H1 (cell line): ENCODE measurements at regions not wholly inside any gene's neighbourhood (a gene's known extent, or its start where the extent isn't known, plus 50 kb on each side); places are given as distances from the start of the nearest gene placed in this dataset.

Experiments
- CTCF ChIA-PET: fragments of 300-600 bp; sonication (Branson Sonifier 250); formaldehyde crosslinking; loops from one replicate; lab custom pipeline; 2021; ENCODE audit not compliant: partially characterized antibody; lab: Charles Lee
- POLR2A ChIA-PET: fragments of 300-600 bp; sonication (Branson Sonifier 250); formaldehyde crosslinking; loops from one replicate; lab custom pipeline; 2021; ENCODE audit warnings: inconsistent platforms; ENCODE audit not compliant: partially characterized antibody; lab: Charles Lee
- DNase-seq, 2 experiments: peaks; one replicate each; pipeline versions ENCODE4 v3.0.0 to v3.0.0-alpha.2; 2010 to 2022; ENCODE audit warnings: low spot score in 2 of 2, low read depth in 1 of 2, mixed read lengths in 1 of 2
- FAIRE-seq: peaks from 2 replicates; lab custom pipeline; 2011; peaks lifted over from hg19 to GRCh38; lab: Jason Lieb, UNC
- H2AFZ ChIP-seq: 2 replicates; pipeline ENCODE4 v1.8.1; 2012; ENCODE audit warnings: low read length, inconsistent platforms
- H2AK5ac ChIP-seq: 2 replicates; pipeline ENCODE4 v1.6.1; 2013; ENCODE audit warnings: low read depth, low read length
- H2BK120ac ChIP-seq: replicated peaks from 2 replicates; pipeline ENCODE3; 2013; ENCODE audit warnings: low read depth, low read length, inconsistent platforms
- H2BK12ac ChIP-seq: 2 replicates; pipeline ENCODE4 v1.6.1; 2013; ENCODE audit warnings: low read depth, low read length
- H2BK15ac ChIP-seq: 2 replicates; pipeline ENCODE4 v1.6.1; 2013; ENCODE audit warnings: low read length
- H2BK20ac ChIP-seq: 2 replicates; pipeline ENCODE4 v1.6.1; 2013; ENCODE audit warnings: low read length
- H2BK5ac ChIP-seq: 2 replicates; pipeline ENCODE4 v1.6.1; 2013; ENCODE audit warnings: low read depth, low read length
- H3K14ac ChIP-seq: 2 replicates; pipeline ENCODE4 v1.6.1; 2013; ENCODE audit warnings: inconsistent platforms; ENCODE audit not compliant: insufficient read length
- H3K18ac ChIP-seq: 2 replicates; pipeline ENCODE4 v1.6.1; 2013; ENCODE audit warnings: low read length; ENCODE audit errors: extremely low read depth
- H3K23ac ChIP-seq: 2 replicates; pipeline ENCODE4 v1.6.1; 2013; ENCODE audit warnings: inconsistent platforms; ENCODE audit not compliant: insufficient read length
- H3K23me2 ChIP-seq: 2 replicates; pipeline ENCODE4 v1.6.1; 2013; ENCODE audit warnings: low read depth, low read length
- H3K27ac ChIP-seq: 2 replicates; pipeline ENCODE4 v1.6.1; 2011; ENCODE audit warnings: low read depth, low read length, inconsistent platforms
- H3K27me3 ChIP-seq, 4 experiments: replicated peaks in 1 of 4; 1 replicate in 1 of 4; 2 replicates in 3 of 4; pipeline versions ENCODE4 v1.6.1 to v1.8.1; 2011 to 2013; ENCODE audit warnings: low read length in 3 of 4, mild to moderate bottlenecking in 3 of 4, inconsistent platforms in 2 of 4, mixed read lengths in 2 of 4, moderate library complexity in 1 of 4; ENCODE audit not compliant: control insufficient read depth in 3 of 4, insufficient read depth in 3 of 4; ENCODE audit errors: extremely low read depth in 1 of 4
- H3K36me3 ChIP-seq, 4 experiments: 2 replicates each; pipeline versions ENCODE4 v1.6.1 to v1.8.1; 2011 to 2013; ENCODE audit warnings: mild to moderate bottlenecking in 4 of 4, low read length in 3 of 4, moderate library complexity in 2 of 4, control low read depth in 1 of 4, inconsistent platforms in 1 of 4; ENCODE audit not compliant: insufficient read depth in 4 of 4, control insufficient read depth in 2 of 4
- H3K4ac ChIP-seq: replicated peaks from 2 replicates; pipeline ENCODE3; 2013; ENCODE audit warnings: low read length, low read depth, mixed read lengths, inconsistent platforms; ENCODE audit not compliant: insufficient read length
- H3K4me1 ChIP-seq, 4 experiments: replicated peaks in 1 of 4; 1 replicate in 1 of 4; 2 replicates in 3 of 4; pipeline versions ENCODE4 v1.6.1 to v1.8.1; 2011 to 2013; ENCODE audit warnings: low read length in 3 of 4, inconsistent platforms in 2 of 4, mixed read lengths in 1 of 4; ENCODE audit not compliant: insufficient read depth in 4 of 4, control insufficient read depth in 3 of 4
- H3K4me2 ChIP-seq, 2 experiments: 2 replicates each; pipeline versions ENCODE4 v1.6.1 to v1.8.1; 2011 to 2013; ENCODE audit warnings: low read depth in 2 of 2, low read length in 2 of 2, control low read depth in 1 of 2, inconsistent platforms in 1 of 2, mild to moderate bottlenecking in 1 of 2; ENCODE audit not compliant: insufficient read depth in 1 of 2
- H3K4me3 ChIP-seq, 4 experiments: fragments of 200-600, 300-600 bp in 1 of 4; sonication (generic), shearing (Covaris generic), sonication (Bioruptor Twin) in 1 of 4; 2 replicates each; pipeline versions ENCODE4 v1.5.1 to v1.8.1; 2011 to 2016; ENCODE audit warnings: low read length in 4 of 4, low read depth in 3 of 4, control low read depth in 2 of 4, inconsistent platforms in 2 of 4, mild to moderate bottlenecking in 2 of 4, mixed read lengths in 1 of 4, moderate library complexity in 1 of 4; ENCODE audit not compliant: insufficient read depth in 2 of 4; ENCODE audit errors: extremely low read depth in 1 of 4
- H3K56ac ChIP-seq: replicated peaks from 2 replicates; pipeline ENCODE3; 2013; ENCODE audit warnings: low read depth, mild to moderate bottlenecking, mixed read lengths, low read length, inconsistent platforms; ENCODE audit not compliant: insufficient read length
- H3K79me1 ChIP-seq: 2 replicates; pipeline ENCODE4 v1.6.1; 2013; ENCODE audit warnings: low read depth, low read length, control low read depth
- H3K79me2 ChIP-seq, 2 experiments: 2 replicates each; pipeline versions ENCODE4 v1.6.1 to v1.8.1; 2012 to 2013; ENCODE audit warnings: low read length in 2 of 2, mild to moderate bottlenecking in 2 of 2, inconsistent platforms in 1 of 2; ENCODE audit not compliant: insufficient read depth in 2 of 2, control insufficient read depth in 1 of 2
- H3K9ac ChIP-seq, 4 experiments: replicated peaks in 1 of 4; 1 replicate in 1 of 4; 2 replicates in 3 of 4; pipeline versions ENCODE4 v1.6.1 to v1.8.1; 2011 to 2013; ENCODE audit warnings: low read depth in 3 of 4, low read length in 3 of 4, control low read depth in 2 of 4, mild to moderate bottlenecking in 2 of 4, moderate library complexity in 2 of 4, inconsistent platforms in 1 of 4; ENCODE audit errors: extremely low read depth in 1 of 4
- H3K9me3 ChIP-seq, 2 experiments: 2 replicates each; pipeline versions ENCODE4 v1.6.1 to v1.8.1; 2012 to 2013; ENCODE audit warnings: mild to moderate bottlenecking in 2 of 2, moderate library complexity in 2 of 2, control low read depth in 1 of 2, inconsistent platforms in 1 of 2, low read depth in 1 of 2, low read length in 1 of 2, mixed read lengths in 1 of 2; ENCODE audit not compliant: insufficient read depth in 2 of 2
- H4K20me1 ChIP-seq, 2 experiments: replicated peaks in 1 of 2; 2 replicates each; pipeline versions ENCODE3 to v1.8.1; 2011 to 2013; ENCODE audit warnings: inconsistent platforms in 2 of 2, low read length in 2 of 2, mild to moderate bottlenecking in 1 of 2; ENCODE audit not compliant: insufficient read depth in 2 of 2, control insufficient read depth in 1 of 2
- H4K5ac ChIP-seq: 2 replicates; pipeline ENCODE4 v1.6.1; 2013; ENCODE audit warnings: low read length, low read depth, mixed read lengths, inconsistent platforms; ENCODE audit not compliant: insufficient read length
- H4K8ac ChIP-seq: 2 replicates; pipeline ENCODE4 v1.8.0; 2013; ENCODE audit warnings: mild to moderate bottlenecking, moderate library complexity, low read length, inconsistent platforms; ENCODE audit not compliant: insufficient read depth; ENCODE audit errors: extremely low read depth
- H4K91ac ChIP-seq: replicated peaks from 2 replicates; pipeline ENCODE3; 2013; ENCODE audit warnings: low read length, mixed read lengths, inconsistent platforms; ENCODE audit not compliant: insufficient read length
- CHD2 ChIP-seq: IDR thresholded peaks from 2 replicates; pipeline ENCODE4 v1.6.1; 2012; ENCODE audit warnings: low read length, improper control_type of control experiment
- SP4 ChIP-seq: IDR thresholded peaks from 2 replicates; pipeline ENCODE4 v1.6.1; 2012; ENCODE audit warnings: low read length, inconsistent platforms
- WGBS, 2 experiments: shearing (Covaris generic) in 1 of 2; methylation state at CpG; one replicate each; pipeline versions ENCODE4 v1.1.6 to v1.1.7; 2013 to 2015; ENCODE audit warnings: low lambda C conversion rate in 2 of 2, mixed read lengths in 2 of 2, inconsistent platforms in 1 of 2, low coverage in 1 of 2, missing lambda C conversion rate in 1 of 2; ENCODE audit not compliant: insufficient replicate concordance in 2 of 2, insufficient coverage in 1 of 2, insufficient read length in 1 of 2; ENCODE audit errors: extremely low coverage in 1 of 2, missing lambda C conversion rate in 1 of 2; 5-methylcytosine and 5-hydroxymethylcytosine counted together

GRCh38 chr12:88867510-88867909 is 287.2 kb upstream of the KITLG start:
- no peak overlapping the region for H3K4me3 ChIP-seq
- FAIRE-seq (no peak), DNase-seq (no peak)
- H3K79me1 ChIP-seq, result no peaks in the 10 kb centered on the region
- H4K8ac ChIP-seq, result no peak overlapping the region
- H3K27ac ChIP-seq, result no peak overlapping the region
- 86% methylated on average over 2 of the region's 2 CpGs; no CpG with 5 or more reads in 1 of the 2 experiments for WGBS, 2 experiments
- H4K91ac ChIP-seq, result no peak overlapping the region
- no peak overlapping the region for H3K14ac ChIP-seq
- peaks cover 0 to 1% (median 0%) of the 10 kb centered on the region in 4 experiments; a peak in 1 of 7 replicates for H3K27me3 ChIP-seq
- no peak overlapping the region; the same call in 1 of the 2 replicates for H2AFZ ChIP-seq
- no peaks in the 10 kb centered on the region for H3K36me3 ChIP-seq
- H2BK120ac ChIP-seq, result no peak overlapping the region
- no peak overlapping the region for H3K23ac ChIP-seq
- no peaks in the 10 kb centered on the region for H3K23me2 ChIP-seq
- no peaks in the 10 kb centered on the region for H3K9me3 ChIP-seq
- H3K18ac ChIP-seq, result no peak overlapping the region
- ChIA-PET CTCF (interaction anchor here (1.4 kb wide), 1 partner anchor 24 kb away, joined by 3 read pairs; no protein-coding TSS in a partner anchor), POLR2A (no interaction called here)
- peaks cover 4 to 11% (median 6%) of the 10 kb centered on the region in 4 experiments; a peak in 5 of 7 replicates for H3K4me1 ChIP-seq
- H4K5ac ChIP-seq, result no peak overlapping the region
- H4K20me1 ChIP-seq, result no peaks in the 10 kb centered on the region
- no peak overlapping the region for H3K9ac ChIP-seq
- H2AK5ac ChIP-seq, result no peak overlapping the region
- H2BK12ac ChIP-seq, result no peak overlapping the region
- H3K56ac ChIP-seq, result no peak overlapping the region
- no peak overlapping the region for H2BK15ac ChIP-seq
- H2BK20ac ChIP-seq, result no peak overlapping the region
- H3K79me2 ChIP-seq, result no peaks in the 10 kb centered on the region
- TF ChIP-seq SP4 (no peak), CHD2 (no peak)
- no peak overlapping the region for H3K4ac ChIP-seq
- no peak overlapping the region for H2BK5ac ChIP-seq
- no peak overlapping the region for H3K4me2 ChIP-seq
